Activated naive CD4-positive, alpha-beta T cell treated with anti-CD3 and anti-CD28 coated beads, Interleukin-2, amount 50 U/mL, for 72 hours (primary cell): ENCODE measurements at regions not wholly inside any gene's neighbourhood (a gene's known extent, or its start where the extent isn't known, plus 50 kb on each side); places are given as distances from the start of the nearest gene placed in this dataset.
"Not testable (repeated sequence)": the region's sequence is repeated elsewhere in the genome, so short reads cannot be mapped to it uniquely, and the experiment has no call there.

Experiments
- ATAC-seq, 2 donors: fragments of 150-1000 bp; cut with Tn5 transposase; 2 replicates each; pipeline ENCODE4 v1.10.0; 2021; ENCODE audit warnings: mild to moderate bottlenecking in 2 of 2, moderate library complexity in 2 of 2
- DNase-seq, 2 donors: peaks; one replicate each; pipeline ENCODE4 v3.0.0; 2021 to 2022; ENCODE audit warnings: low spot score in 2 of 2
- H3K27ac Mint-ChIP-seq, 2 donors: one replicate each; pipeline ENCODE4 v1.8.0; 2022; ENCODE audit warnings: mild to moderate bottlenecking in 2 of 2, mixed read lengths in 2 of 2
- H3K36me3 Mint-ChIP-seq, 2 donors: one replicate each; pipeline ENCODE4 v1.8.0; 2022; ENCODE audit warnings: mixed read lengths in 2 of 2
- H3K9me3 Mint-ChIP-seq, 2 donors: one replicate each; pipeline ENCODE4 v1.8.0; 2022; ENCODE audit warnings: mixed read lengths in 2 of 2

GRCh38 chr5:99581204-99581603, 652.4 kb upstream of the CHD1 start:
- not testable (repeated sequence) for H3K9me3 Mint-ChIP-seq, H3K36me3 Mint-ChIP-seq, DNase-seq, ATAC-seq, H3K27ac Mint-ChIP-seq

GRCh38 chr5:99562937-99563627, 634.3 kb upstream of the CHD1 start:
- DNase-seq, H3K27ac Mint-ChIP-seq, H3K36me3 Mint-ChIP-seq, ATAC-seq: not testable (repeated sequence)
- H3K9me3 Mint-ChIP-seq = peaks cover 4 to 11% of the 10 kb centered on the region in 2 donors

- no peaks in the 10 kb centered on the region for H3K9me3 Mint-ChIP-seq
Observed at GRCh38 chr5:99553211-99553810, 624.5 kb upstream of the CHD1 start.

GRCh38 chr5:99544356-99544755, 615.5 kb upstream of the CHD1 start:
- Mint-ChIP-seq H3K27ac (no peak overlapping the region), H3K36me3 (no peaks in the 10 kb centered on the region), H3K9me3 (no peaks in the 10 kb centered on the region)
- DNase-seq = no peak
- ATAC-seq = no peak

More at GRCh38 chr5:99553211-99553810, 624.5 kb upstream of the CHD1 start:
- DNase-seq = no peak
- ATAC-seq = no peak
- peak overlapping the region in 1 of 2 donors; percentile 20 for H3K27ac Mint-ChIP-seq
- no peaks in the 10 kb centered on the region for H3K36me3 Mint-ChIP-seq

- H3K27ac Mint-ChIP-seq = no peak overlapping the region
- H3K9me3 Mint-ChIP-seq = no peaks in the 10 kb centered on the region
- no peaks in the 10 kb centered on the region for H3K36me3 Mint-ChIP-seq
- no peak for ATAC-seq
- no peak for DNase-seq
Observed at GRCh38 chr5:99543841-99544240, 615.0 kb upstream of the CHD1 start.

- ATAC-seq, H3K36me3 Mint-ChIP-seq, DNase-seq, H3K9me3 Mint-ChIP-seq, H3K27ac Mint-ChIP-seq: not testable (repeated sequence)
Observed at GRCh38 chr5:99534241-99534640, 605.4 kb upstream of the CHD1 start.

GRCh38 chr5:99521666-99522065, 592.9 kb upstream of the CHD1 start:
- not testable (repeated sequence) for ATAC-seq, H3K36me3 Mint-ChIP-seq, DNase-seq, H3K9me3 Mint-ChIP-seq, H3K27ac Mint-ChIP-seq

GRCh38 chr5:99515864-99516490, 587.2 kb upstream of the CHD1 start:
- not testable (repeated sequence) for H3K36me3 Mint-ChIP-seq, DNase-seq, ATAC-seq, H3K27ac Mint-ChIP-seq, H3K9me3 Mint-ChIP-seq

GRCh38 chr5:99510237-99510866, 581.5 kb upstream of the CHD1 start:
- not testable (repeated sequence) for H3K36me3 Mint-ChIP-seq, H3K9me3 Mint-ChIP-seq

GRCh38 chr5:99509064-99509463, 580.3 kb upstream of the CHD1 start:
- not testable (repeated sequence) for H3K36me3 Mint-ChIP-seq, H3K27ac Mint-ChIP-seq, ATAC-seq, H3K9me3 Mint-ChIP-seq, DNase-seq

More at GRCh38 chr5:99510237-99510866, 581.5 kb upstream of the CHD1 start:
- H3K27ac Mint-ChIP-seq, DNase-seq, ATAC-seq: not testable (repeated sequence)

GRCh38 chr5:99495456-99495855, 566.6 kb upstream of the CHD1 start:
- H3K36me3 Mint-ChIP-seq, DNase-seq, H3K9me3 Mint-ChIP-seq, ATAC-seq, H3K27ac Mint-ChIP-seq: not testable (repeated sequence)

GRCh38 chr5:99478450-99478849, 549.6 kb upstream of the CHD1 start:
- H3K9me3 Mint-ChIP-seq, H3K27ac Mint-ChIP-seq, DNase-seq, ATAC-seq, H3K36me3 Mint-ChIP-seq: not testable (repeated sequence)

- not testable (repeated sequence) for H3K36me3 Mint-ChIP-seq, H3K9me3 Mint-ChIP-seq, DNase-seq, ATAC-seq, H3K27ac Mint-ChIP-seq
Observed at GRCh38 chr5:99473328-99473727, 544.5 kb upstream of the CHD1 start.

- H3K36me3 Mint-ChIP-seq, DNase-seq, H3K27ac Mint-ChIP-seq, H3K9me3 Mint-ChIP-seq, ATAC-seq: not testable (repeated sequence)
Observed at GRCh38 chr5:99471726-99472125, 542.9 kb upstream of the CHD1 start.

- not testable (repeated sequence) for DNase-seq, H3K27ac Mint-ChIP-seq, ATAC-seq, H3K36me3 Mint-ChIP-seq, H3K9me3 Mint-ChIP-seq
Observed at GRCh38 chr5:99471178-99471577, 542.4 kb upstream of the CHD1 start.

- not testable (repeated sequence) for DNase-seq, H3K27ac Mint-ChIP-seq, H3K9me3 Mint-ChIP-seq, H3K36me3 Mint-ChIP-seq, ATAC-seq
Observed at GRCh38 chr5:99470636-99471035, 541.8 kb upstream of the CHD1 start.

GRCh38 chr5:99460701-99461100, 531.9 kb upstream of the CHD1 start:
- peaks cover 0 to 4% of the 10 kb centered on the region in 2 donors for H3K9me3 Mint-ChIP-seq
- ATAC-seq = no peak
- no peak for DNase-seq
- H3K36me3 Mint-ChIP-seq = no peaks in the 10 kb centered on the region
- no peak overlapping the region for H3K27ac Mint-ChIP-seq
